PC-3 (cell line): ENCODE measurements at regions not wholly inside any gene's neighbourhood (a gene's known extent, or its start where the extent isn't known, plus 50 kb on each side); places are given as distances from the start of the nearest gene placed in this dataset.

Experiments used
- ATAC-seq: fragments of 200-7000 bp; cut with Tn5 transposase; 2 replicates; pipeline ENCODE4 v1.9.1; 2020; ENCODE audit warnings: mild to moderate bottlenecking, moderate library complexity
- BruUV-seq: library from RNA; stranded (reverse); fragments of 400-500 nt; replicated peaks from 2 replicates; lab custom pipeline; 2021; lab: Mats Ljungman, UMichigan
- CTCF ChIA-PET: fragments of 300-600 bp; sonication (Branson Sonifier 250); formaldehyde crosslinking; loops from one replicate; lab custom pipeline; 2022; ENCODE audit warnings: antibody characterized with exemption; lab: Charles Lee
- POLR2A ChIA-PET: fragments of 300-600 bp; sonication (Branson Sonifier 250); formaldehyde crosslinking; loops from one replicate; lab custom pipeline; 2022; ENCODE audit warnings: antibody characterized with exemption; ENCODE audit not compliant: unreplicated experiment; lab: Charles Lee
- DNase-seq: peaks from one replicate; pipeline ENCODE4 v3.0.0-alpha.2; 2015
- H2AFZ ChIP-seq: fragments of 300-600 bp; sonication (generic); 2 replicates; pipeline ENCODE4 v1.6.0; 2016; ENCODE audit warnings: antibody characterized with exemption, low read length
- H3F3A ChIP-seq: fragments of 300-600 bp; sonication (generic); one replicate; pipeline ENCODE4 v1.6.0; 2017; ENCODE audit warnings: antibody characterized with exemption, low read length, control low read depth, mild to moderate bottlenecking; ENCODE audit not compliant: unreplicated experiment
- H3K27ac ChIP-seq: fragments of 300-600 bp; sonication (generic); 2 replicates; pipeline ENCODE4 v1.5.1; 2016; ENCODE audit warnings: mild to moderate bottlenecking, low read length
- H3K27me3 ChIP-seq: fragments of 300-600 bp; sonication (generic); 2 replicates; pipeline ENCODE4 v1.6.1; 2016; ENCODE audit warnings: low read length, mixed read lengths
- H3K36me3 ChIP-seq: fragments of 300-600 bp; sonication (generic); 2 replicates; pipeline ENCODE4 v1.6.1; 2016; ENCODE audit warnings: low read depth, mixed run types, low read length, mixed read lengths
- H3K4me1 ChIP-seq: fragments of 300-600 bp; sonication (generic); 2 replicates; pipeline ENCODE4 v1.5.1; 2016; ENCODE audit warnings: low read length; ENCODE audit not compliant: insufficient read depth
- H3K4me2 ChIP-seq: fragments of 300-600 bp; sonication (generic); 2 replicates; pipeline ENCODE4 v1.6.0; 2016; ENCODE audit warnings: low read length
- H3K4me3 ChIP-seq: fragments of 300-600 bp; sonication (generic); 2 replicates; pipeline ENCODE4 v1.5.1; 2016; ENCODE audit warnings: mild to moderate bottlenecking, low read length, mixed read lengths
- H3K79me2 ChIP-seq: fragments of 300-600 bp; sonication (generic); 2 replicates; pipeline ENCODE4 v1.6.1; 2017; ENCODE audit warnings: low read length, mixed read lengths
- H3K9ac ChIP-seq: fragments of 300-600 bp; sonication (generic); 2 replicates; pipeline ENCODE4 v1.6.0; 2016; ENCODE audit warnings: mild to moderate bottlenecking, low read length
- H3K9me2 ChIP-seq: fragments of 300-600 bp; sonication (generic); replicated peaks from 2 replicates; pipeline ENCODE4 v1.6.1; 2016; ENCODE audit warnings: mixed run types, low read length, mixed read lengths
- H3K9me3 ChIP-seq: fragments of 300-600 bp; sonication (generic); 2 replicates; pipeline ENCODE4 v1.6.1; 2016; ENCODE audit warnings: low read length, mixed read lengths
- H4K20me1 ChIP-seq: fragments of 300-600 bp; sonication (generic); 2 replicates; pipeline ENCODE4 v1.6.1; 2016; ENCODE audit warnings: low read length, mixed read lengths
- CTCF ChIP-seq: fragments of 300-600 bp; sonication (generic); conservative IDR thresholded peaks from 2 replicates; pipeline ENCODE4 v1.5.1; 2017; ENCODE audit warnings: antibody characterized with exemption, low read depth, mild to moderate bottlenecking, low read length
- EZH2 ChIP-seq: fragments of 300-600 bp; sonication (generic); IDR thresholded peaks from one replicate; pipeline ENCODE4 v1.6.1; 2017; ENCODE audit warnings: antibody characterized with exemption, mild to moderate bottlenecking, low read length; ENCODE audit not compliant: unreplicated experiment
- EZH2phosphoT487 ChIP-seq: fragments of 300-600 bp; sonication (generic); IDR thresholded peaks from 2 replicates; pipeline ENCODE4 v1.6.1; 2018; ENCODE audit warnings: mild to moderate bottlenecking, antibody characterized with exemption, low read length, borderline replicate concordance
- intact Hi-C: fragments of 100-400 bp; cut with micrococcal nuclease; formaldehyde crosslinking; loops from 2 replicates; pipeline ENCODE4 v1.9.0; 2023

- POLR2A ChIA-PET = no interaction called here
- ATAC-seq (no peak), DNase-seq (peak; percentile 45)
- TF ChIP-seq EZH2phosphoT487 (no peak), EZH2 (no peak), CTCF (peak; percentile 74)
- CTCF ChIA-PET = interaction anchor here (0.6 to 1.1 kb wide), 2 partner anchors 241 to 672 kb away, joined by 3 to 4 read pairs; no protein-coding TSS in a partner anchor
- H3K27me3 ChIP-seq = no peaks in the 10 kb centered on the region
- no TSS peak for BruUV-seq
- intact Hi-C loops = loop anchor here (1.0 to 10.0 kb wide), 4 partner anchors 192 to 674 kb away; no protein-coding TSS in a partner anchor
- H3K36me3 ChIP-seq = no peaks in the 10 kb centered on the region
- no peaks in the 10 kb centered on the region for H4K20me1 ChIP-seq
- no peak overlapping the region for H3K4me2 ChIP-seq
- H2AFZ ChIP-seq = no peak overlapping the region
- H3K4me1 ChIP-seq = no peaks in the 10 kb centered on the region
- H3K4me3 ChIP-seq = no peak overlapping the region
- H3K9me2 ChIP-seq = no peaks in the 10 kb centered on the region
- H3K79me2 ChIP-seq = no peaks in the 10 kb centered on the region
- H3F3A ChIP-seq = no peaks in the 10 kb centered on the region
- H3K9ac ChIP-seq = no peak overlapping the region
- no peak overlapping the region for H3K27ac ChIP-seq
- H3K9me3 ChIP-seq = no peaks in the 10 kb centered on the region
Measured at GRCh38 chr6:51350308-51350904, 531.7 kb downstream of the TFAP2B start.

- no TSS peak for BruUV-seq
- no peak overlapping the region for H3K9ac ChIP-seq
- no peak for TF ChIP-seq EZH2
- TF ChIP-seq CTCF = no peak
- TF ChIP-seq EZH2phosphoT487 = no peak
- no peak overlapping the region for H2AFZ ChIP-seq
- no peaks in the 10 kb centered on the region for H4K20me1 ChIP-seq
- ATAC-seq = no peak
- no peaks in the 10 kb centered on the region for H3K9me2 ChIP-seq
- no peaks in the 10 kb centered on the region for H3K36me3 ChIP-seq
- no peaks in the 10 kb centered on the region for H3F3A ChIP-seq
- DNase-seq = no peak
- no peak overlapping the region for H3K27ac ChIP-seq
- H3K9me3 ChIP-seq = no peaks in the 10 kb centered on the region
- H3K4me1 ChIP-seq = no peaks in the 10 kb centered on the region
- no peak overlapping the region for H3K4me2 ChIP-seq
- intact Hi-C loops = loop anchor here (5.0 to 10.0 kb wide), 2 partner anchors 190 to 672 kb away; no protein-coding TSS in a partner anchor
- H3K4me3 ChIP-seq = no peak overlapping the region
- no peaks in the 10 kb centered on the region for H3K27me3 ChIP-seq
- ChIA-PET CTCF (no interaction called here), POLR2A (no interaction called here)
- no peaks in the 10 kb centered on the region for H3K79me2 ChIP-seq
Measured at GRCh38 chr6:51352506-51353029, 533.9 kb downstream of the TFAP2B start.

GRCh38 chr6:51360287-51360686, 541.6 kb downstream of the TFAP2B start:
- Histone ChIP-seq H3K9ac (no peak overlapping the region), H3K9me2 (no peaks in the 10 kb centered on the region), H3K9me3 (no peaks in the 10 kb centered on the region), H3K27me3 (no peaks in the 10 kb centered on the region), H3K4me1 (no peaks in the 10 kb centered on the region), H3K4me3 (no peak overlapping the region), H2AFZ (no peak overlapping the region), H3K4me2 (no peak overlapping the region), H3F3A (no peaks in the 10 kb centered on the region), H4K20me1 (no peaks in the 10 kb centered on the region), H3K79me2 (no peaks in the 10 kb centered on the region), H3K36me3 (no peaks in the 10 kb centered on the region), H3K27ac (no peak overlapping the region)
- BruUV-seq = no TSS peak
- DNase-seq (no peak), ATAC-seq (no peak)
- TF ChIP-seq EZH2 = no peak
- TF ChIP-seq EZH2phosphoT487 = no peak
- TF ChIP-seq CTCF = no peak
- intact Hi-C loops = no loop called here
- CTCF ChIA-PET = no interaction called here
- POLR2A ChIA-PET = no interaction called here
